Glomerular visceral epithelial cell (primary cell): ENCODE measurements at regions not wholly inside any gene's neighbourhood (a gene's known extent, or its start where the extent isn't known, plus 50 kb on each side); places are given as distances from the start of the nearest gene placed in this dataset.
A peak's percentile ranks its signal among the peaks of the same experiment; 100 is the strongest.

Source experiments
- DNase-seq: peaks from one replicate; pipeline ENCODE4 v3.0.0-alpha.2; 2016; ENCODE audit errors: extremely low spot score

GRCh38 chr4:128358913-128359279, 71.3 kb upstream of the PGRMC2 start:
- DNase-seq = no peak

GRCh38 chr4:128358231-128358912, 70.8 kb upstream of the PGRMC2 start:
- DNase-seq = peak; percentile 76

GRCh38 chr4:128357286-128357685, 69.7 kb upstream of the PGRMC2 start:
- no peak for DNase-seq

- DNase-seq = peak; percentile 85
Observed at GRCh38 chr4:128355305-128355704, 67.7 kb upstream of the PGRMC2 start.

GRCh38 chr4:128354205-128354821, 66.7 kb upstream of the PGRMC2 start:
- DNase-seq = peak; percentile 89

GRCh38 chr4:128353791-128354190, 66.2 kb upstream of the PGRMC2 start:
- peak; percentile 22 for DNase-seq

GRCh38 chr4:128351502-128351901, 63.9 kb upstream of the PGRMC2 start:
- no peak for DNase-seq

GRCh38 chr4:128350449-128351045, 62.9 kb upstream of the PGRMC2 start:
- DNase-seq = no peak

GRCh38 chr4:128349921-128350320, 62.3 kb upstream of the PGRMC2 start:
- DNase-seq = no peak

- DNase-seq = no peak
Observed at GRCh38 chr4:128347930-128348660, 60.5 kb upstream of the PGRMC2 start.

GRCh38 chr4:128347175-128347868, 59.7 kb upstream of the PGRMC2 start:
- no peak for DNase-seq

- no peak for DNase-seq
Observed at GRCh38 chr4:128346054-128346716, 58.6 kb upstream of the PGRMC2 start.

- DNase-seq = no peak
Observed at GRCh38 chr4:128345650-128346049, 58.0 kb upstream of the PGRMC2 start.

GRCh38 chr4:128342762-128343161, 55.1 kb upstream of the PGRMC2 start:
- no peak for DNase-seq

- no peak for DNase-seq
Observed at GRCh38 chr4:128341634-128342033, 54.0 kb upstream of the PGRMC2 start.

- DNase-seq = peak; percentile 75
Observed at GRCh38 chr4:128338634-128339355, 51.2 kb upstream of the PGRMC2 start.

GRCh38 chr4:128337863-128338262, 50.2 kb upstream of the PGRMC2 start:
- no peak for DNase-seq
